HG03108 (cell line): ENCODE measurements at regions not wholly inside any gene's neighbourhood (a gene's known extent, or its start where the extent isn't known, plus 50 kb on each side); places are given as distances from the start of the nearest gene placed in this dataset.
"Not testable (repeated sequence)": the region's sequence is repeated elsewhere in the genome, so short reads cannot be mapped to it uniquely, and the experiment has no call there.

ENCODE experiments used
- ATAC-seq: cut with Tn5 transposase; IDR thresholded peaks from one replicate; pipeline ENCODE4 v1.9.1; 2021; ENCODE audit warnings: moderate library complexity; ENCODE audit not compliant: unreplicated experiment

DNA sequence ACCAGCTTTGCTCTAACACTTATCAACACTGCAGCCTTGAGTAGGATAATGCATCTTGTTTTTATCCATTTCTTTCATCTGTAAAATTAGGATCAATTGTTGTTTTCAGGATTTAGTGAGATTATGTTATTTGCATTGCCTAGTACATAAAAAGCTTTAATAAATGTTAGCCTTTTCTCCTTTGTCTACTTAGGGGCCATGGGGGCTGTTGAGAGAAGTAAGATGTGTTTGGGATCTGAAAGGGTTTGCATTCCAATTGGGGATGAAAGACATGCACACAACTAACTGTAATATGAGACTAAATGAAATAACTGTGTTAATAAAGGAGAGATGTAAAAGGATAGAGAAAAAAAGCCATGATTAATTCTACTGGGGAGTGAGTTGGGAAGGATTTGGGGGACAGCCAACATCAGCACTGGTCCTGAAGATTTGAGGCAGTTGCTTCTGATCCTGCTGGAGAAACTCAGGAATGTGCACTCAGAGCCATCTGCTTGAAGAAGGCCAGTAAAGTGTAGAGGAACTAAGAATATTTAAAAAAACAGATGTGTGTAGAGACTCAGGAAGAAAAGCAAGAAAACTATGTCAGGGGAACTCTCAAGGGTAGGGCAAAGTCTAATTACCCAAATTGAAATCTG, 236.3 kb downstream of the OLFM4 start:
- ATAC-seq, result no peak

DNA sequence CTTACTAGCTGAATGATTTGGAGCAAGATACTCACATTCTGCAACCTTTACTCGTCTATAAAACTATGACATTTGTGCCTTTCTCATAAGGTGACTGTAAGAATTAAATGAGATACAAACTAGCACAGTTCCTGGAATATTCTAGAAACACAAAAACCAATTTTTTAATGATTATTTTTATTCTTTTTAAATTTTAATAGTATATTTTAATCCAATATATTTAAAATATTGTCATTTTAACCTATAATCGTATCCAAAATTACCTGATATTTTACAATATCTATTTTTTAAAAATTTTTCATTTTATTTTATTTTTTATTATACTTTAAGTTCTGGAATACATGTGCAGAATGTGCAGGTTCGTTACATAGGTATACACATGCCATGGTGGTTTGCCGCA, 238.1 kb downstream of the OLFM4 start:
- ATAC-seq, result no peak

DNA sequence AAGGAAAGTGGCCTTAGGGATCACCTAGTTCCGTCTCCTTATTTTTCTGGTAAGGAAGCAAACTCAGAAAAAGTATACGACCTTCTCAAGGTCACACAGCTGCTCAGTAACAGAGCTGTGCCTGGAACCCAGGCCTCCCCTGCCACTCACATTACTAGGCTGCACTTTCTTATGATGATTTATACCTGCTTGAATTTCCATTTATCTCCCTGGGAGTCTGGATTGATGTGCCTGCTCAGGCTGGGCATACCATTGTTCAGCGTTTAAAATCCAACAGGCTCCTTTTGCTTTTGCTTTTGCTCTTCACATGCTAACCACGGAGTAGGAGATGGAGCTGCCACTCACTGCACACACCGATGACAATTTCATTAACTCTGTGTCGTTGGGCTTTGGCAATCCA, 241.0 kb downstream of the OLFM4 start:
- no peak for ATAC-seq

GRCh38 chr13:53272873-53273272, 244.3 kb downstream of the OLFM4 start:
- no peak for ATAC-seq

- no peak for ATAC-seq
These were observed 247.7 kb downstream of the OLFM4 start for GRCh38 chr13:53276265-53276664.

DNA sequence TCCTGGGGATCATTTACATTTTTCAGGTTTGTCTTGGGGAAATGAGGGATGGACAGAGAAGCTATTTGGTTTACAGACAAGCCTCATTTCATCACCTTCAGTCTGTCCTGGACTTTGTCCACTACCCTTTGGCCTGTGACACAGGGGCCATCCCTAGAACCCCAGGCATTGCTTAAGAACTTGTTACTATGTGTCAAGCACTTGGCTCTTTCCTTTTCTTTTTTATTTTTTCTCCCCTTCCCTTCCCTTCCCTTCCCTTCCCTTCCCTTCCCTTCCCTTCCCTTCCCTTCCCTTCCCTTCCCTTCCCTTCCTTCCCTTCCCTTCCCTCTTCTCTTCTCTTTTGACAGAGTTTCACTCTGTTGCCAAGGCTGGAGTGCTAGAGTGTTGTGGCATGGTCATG, 253.1 kb downstream of the OLFM4 start:
- no peak for ATAC-seq

GRCh38 chr13:53285896-53286430, 257.4 kb downstream of the OLFM4 start:
- no peak for ATAC-seq

GRCh38 chr13:53298396-53298795, 269.8 kb downstream of the OLFM4 start:
- no peak for ATAC-seq

- no peak for ATAC-seq
These were observed 272.8 kb downstream of the OLFM4 start for GRCh38 chr13:53301449-53301848.

- not testable (repeated sequence) for ATAC-seq
These were observed 276.8 kb downstream of the OLFM4 start for GRCh38 chr13:53305419-53305818.

- ATAC-seq, result no peak
These were observed 282.2 kb downstream of the OLFM4 start for GRCh38 chr13:53310786-53311185.

DNA sequence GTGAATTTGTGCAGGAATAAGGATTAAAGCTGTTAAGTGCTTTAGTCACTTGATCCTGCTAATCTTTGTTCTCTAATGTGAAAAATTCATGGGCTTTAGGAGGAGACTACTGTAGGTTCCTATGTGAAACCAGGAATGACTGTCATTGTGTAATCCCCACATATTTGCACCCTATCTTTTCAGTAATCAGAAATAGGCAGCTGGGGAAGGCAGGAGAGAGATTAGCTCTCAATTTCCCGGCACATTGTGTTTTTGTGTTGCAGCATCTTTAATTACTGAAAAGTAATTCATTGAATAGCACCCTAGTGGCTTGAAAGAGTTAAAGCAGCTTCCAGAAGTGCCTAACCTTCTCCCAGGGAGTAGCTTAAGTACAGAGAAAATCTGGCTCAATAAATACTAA, 282.9 kb downstream of the OLFM4 start:
- ATAC-seq, result no peak

- ATAC-seq, result no peak
These were observed 292.7 kb downstream of the OLFM4 start for GRCh38 chr13:53321296-53321801.

- ATAC-seq, result no peak
These were observed 296.0 kb downstream of the OLFM4 start for GRCh38 chr13:53324656-53325055.

- ATAC-seq, result no peak
These were observed 298.1 kb downstream of the OLFM4 start for GRCh38 chr13:53326716-53327115.

DNA sequence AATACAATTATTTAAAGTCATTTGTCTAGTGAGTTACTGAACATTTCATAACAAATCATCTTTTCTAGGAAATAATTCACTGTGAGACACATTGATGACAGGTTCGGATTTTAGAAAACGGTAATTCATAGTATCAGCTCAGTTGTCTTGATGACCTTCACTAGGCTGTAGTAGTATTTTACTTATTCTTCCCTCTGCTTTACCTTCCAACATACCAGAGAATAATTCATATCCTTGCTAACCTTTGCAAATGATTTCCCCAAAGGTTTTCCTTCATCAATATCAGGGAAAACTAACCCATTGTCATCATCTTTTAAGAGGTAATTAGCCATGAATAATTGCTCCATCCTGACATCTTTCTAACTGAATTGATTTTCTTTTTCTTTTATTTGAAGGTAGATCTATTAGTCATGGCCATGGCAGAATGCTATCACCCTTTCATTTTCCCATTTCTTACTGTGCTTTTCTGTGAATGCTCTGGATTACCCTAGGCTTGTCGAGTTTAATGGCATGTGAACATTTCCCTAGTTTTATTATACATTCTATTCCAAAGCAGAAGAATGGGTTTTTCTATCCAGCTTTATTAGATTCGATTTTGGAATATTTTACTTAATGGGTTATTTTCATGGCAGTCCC, 299.2 kb downstream of the OLFM4 start:
- ATAC-seq, result no peak

DNA sequence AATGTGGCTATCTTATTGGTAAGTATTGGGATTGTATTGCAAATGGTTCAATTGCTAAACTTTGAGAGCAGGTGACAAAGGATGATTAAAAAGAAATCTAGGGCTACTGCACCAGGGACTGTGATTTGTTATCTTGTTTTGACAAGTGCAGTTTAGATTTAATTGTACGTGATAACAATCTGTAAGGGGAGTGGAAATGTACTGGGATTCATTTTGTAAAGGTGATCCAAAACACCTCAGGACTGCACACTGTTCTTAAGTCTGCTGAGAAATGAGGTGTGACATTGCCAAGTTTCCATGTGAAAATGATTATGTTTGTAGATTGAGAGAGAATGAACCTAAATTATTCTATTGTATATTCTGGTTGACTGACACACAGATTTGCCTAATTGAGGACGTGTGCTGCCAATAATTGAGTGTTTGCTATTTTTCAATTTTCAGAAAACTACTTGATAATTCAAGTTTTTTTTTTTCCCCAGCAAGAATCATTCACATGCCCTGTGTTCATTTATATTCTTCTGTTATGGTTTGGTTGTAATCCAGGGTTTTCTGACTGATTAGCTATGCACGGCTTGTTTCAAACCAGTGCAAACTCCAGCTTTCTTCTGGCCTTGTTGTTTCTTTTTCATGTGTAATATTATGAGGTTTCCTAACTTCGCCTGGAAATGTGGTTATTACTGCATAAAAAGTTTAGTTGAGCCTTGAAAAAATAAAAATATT, 308.0 kb downstream of the OLFM4 start:
- no peak for ATAC-seq

DNA sequence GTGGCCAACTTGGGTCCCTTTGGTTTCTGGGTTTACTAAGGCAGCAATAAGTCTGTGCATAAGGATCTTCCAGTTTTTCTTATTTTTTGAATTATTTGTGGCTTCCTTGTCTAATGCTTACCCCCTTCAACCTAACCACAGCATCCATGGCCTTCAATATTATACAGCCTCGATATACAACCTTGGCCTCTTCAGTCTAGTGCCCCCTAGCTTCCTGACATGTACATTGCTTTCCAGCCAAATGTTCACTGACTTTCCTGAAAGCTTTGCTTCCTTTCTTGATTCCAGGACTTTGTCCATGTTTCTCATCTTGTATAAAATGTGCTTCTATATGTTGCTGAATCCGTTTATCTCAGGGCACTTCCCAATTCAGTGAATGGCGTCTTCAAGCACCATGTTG, 310.1 kb downstream of the OLFM4 start:
- ATAC-seq, result no peak

- no peak for ATAC-seq
These were observed 312.0 kb downstream of the OLFM4 start for GRCh38 chr13:53340505-53341143.

GRCh38 chr13:53341144-53341510, 312.5 kb downstream of the OLFM4 start:
- no peak for ATAC-seq

DNA sequence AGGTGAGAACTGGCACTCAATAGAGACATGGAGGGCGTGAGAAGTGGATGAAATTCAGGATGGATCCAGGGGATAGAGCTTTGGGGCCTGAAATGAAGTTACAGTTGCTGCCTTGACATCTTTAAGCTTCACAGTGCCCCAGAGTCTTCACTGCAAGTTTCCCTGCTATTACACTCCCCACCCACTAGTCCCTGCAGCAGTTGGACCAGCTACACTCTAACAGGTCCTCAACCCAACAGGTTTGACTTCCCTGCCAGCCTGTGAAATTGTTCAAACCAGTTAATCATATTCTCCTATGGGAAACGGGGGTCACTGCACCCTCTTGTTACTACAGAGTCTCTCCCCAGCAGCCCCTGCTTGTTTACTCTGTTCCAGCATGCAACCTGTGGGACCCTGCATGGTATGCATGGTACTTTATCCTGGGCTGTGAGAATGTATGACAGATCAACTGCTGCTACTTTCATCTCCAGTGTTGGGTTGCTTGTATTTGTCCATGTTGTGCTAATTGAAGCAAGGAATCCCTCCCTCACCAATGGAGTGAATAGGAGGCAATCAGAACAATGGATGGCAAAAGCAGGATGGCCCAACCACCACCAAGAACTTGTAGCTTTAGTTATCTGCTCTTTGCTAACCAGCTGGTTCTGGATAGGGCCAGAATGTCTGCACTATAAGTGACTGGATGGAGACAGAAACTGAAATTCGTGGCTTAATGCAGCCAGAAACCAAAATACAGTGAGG, 314.2 kb downstream of the OLFM4 start:
- ATAC-seq, result no peak
